NCI-H2081 (cell line): ENCODE measurements at regions not wholly inside any gene's neighbourhood (a gene's known extent, or its start where the extent isn't known, plus 50 kb on each side); places are given as distances from the start of the nearest gene placed in this dataset.
"Not testable (repeated sequence)": the region's sequence is repeated elsewhere in the genome, so short reads cannot be mapped to it uniquely, and the experiment has no call there.

Experiments
- DNase-seq, 2 experiments: peaks; one replicate each; lab custom pipeline; 2025; lab: John Stamatoyannopoulos, UW

DNA sequence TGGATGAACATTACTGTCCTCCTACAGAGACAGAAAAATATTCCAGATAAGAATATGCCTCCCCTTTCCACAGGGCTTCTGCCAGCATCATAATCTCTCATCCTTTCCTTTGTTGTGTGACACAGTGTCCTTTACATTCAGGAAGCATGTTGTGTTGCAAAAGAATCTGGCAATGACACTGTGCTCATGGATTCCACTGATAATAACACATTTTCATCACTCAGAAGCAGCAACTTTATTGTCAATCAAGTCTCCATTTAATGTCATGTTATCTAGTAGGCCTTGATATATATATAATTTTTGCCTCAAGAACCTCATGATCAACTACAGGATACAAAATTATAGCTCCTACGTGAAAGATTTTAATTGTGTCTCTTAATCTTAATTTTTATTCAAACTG is 833.9 kb downstream of the FSTL5 start:
- no peak for DNase-seq

DNA sequence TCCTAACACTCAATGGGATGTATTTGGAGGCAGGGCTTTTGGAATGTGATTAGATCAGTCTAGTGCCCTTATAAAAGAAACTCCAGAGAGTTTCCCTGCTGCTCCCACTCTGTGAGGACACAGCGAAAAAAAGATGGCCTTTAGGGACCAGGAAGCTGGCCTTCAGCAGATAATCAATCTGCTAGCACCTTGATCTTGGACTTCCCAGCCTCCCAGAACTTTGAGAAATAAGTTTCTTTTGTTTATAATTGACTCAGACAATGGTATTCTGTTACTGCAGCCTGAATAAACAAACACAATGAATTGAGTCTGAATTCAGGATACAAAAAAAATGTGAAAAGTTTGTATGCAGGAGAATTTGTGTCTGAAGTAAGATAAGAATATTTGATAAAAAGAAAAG is 842.1 kb downstream of the FSTL5 start:
- no peak for DNase-seq

DNA sequence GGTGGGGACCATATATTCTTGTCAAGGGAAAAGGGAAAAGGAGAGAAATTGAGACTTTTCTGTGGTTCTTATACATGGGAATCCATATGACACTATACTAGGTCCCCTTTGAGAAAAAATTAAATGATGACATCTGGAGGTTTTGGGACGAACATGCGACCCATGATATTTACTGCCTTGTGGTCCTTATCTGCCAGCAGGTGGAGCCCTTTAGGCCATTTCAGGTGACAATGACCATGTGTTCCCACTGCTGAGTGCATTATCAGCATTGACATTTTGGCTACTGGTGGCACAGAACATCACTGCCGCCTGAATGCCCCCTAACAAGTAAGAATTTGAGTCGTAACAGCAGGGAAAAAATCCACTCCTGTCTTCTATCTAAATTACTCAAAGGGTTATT is 843.4 kb downstream of the FSTL5 start:
- DNase-seq, result peak; percentile 30 to 62

DNA sequence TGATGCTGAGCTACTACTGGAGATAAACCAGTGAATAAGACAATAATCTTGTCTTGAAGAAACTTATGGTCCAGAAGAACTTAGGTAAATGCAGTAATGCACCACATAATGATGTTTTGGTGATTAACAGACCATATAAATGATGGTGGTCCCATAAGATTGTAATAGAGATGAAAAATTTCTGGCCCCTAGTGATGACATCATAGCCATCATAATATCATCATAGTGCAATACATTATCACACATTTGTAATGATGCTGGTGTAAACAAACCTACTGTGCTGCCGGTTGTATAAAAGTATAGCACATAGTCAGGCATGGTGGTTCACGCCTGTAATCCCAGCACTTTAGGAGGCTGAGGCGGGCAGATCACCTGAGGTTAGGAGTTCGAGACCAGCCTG is 846.8 kb downstream of the FSTL5 start:
- DNase-seq, result no peak

DNA sequence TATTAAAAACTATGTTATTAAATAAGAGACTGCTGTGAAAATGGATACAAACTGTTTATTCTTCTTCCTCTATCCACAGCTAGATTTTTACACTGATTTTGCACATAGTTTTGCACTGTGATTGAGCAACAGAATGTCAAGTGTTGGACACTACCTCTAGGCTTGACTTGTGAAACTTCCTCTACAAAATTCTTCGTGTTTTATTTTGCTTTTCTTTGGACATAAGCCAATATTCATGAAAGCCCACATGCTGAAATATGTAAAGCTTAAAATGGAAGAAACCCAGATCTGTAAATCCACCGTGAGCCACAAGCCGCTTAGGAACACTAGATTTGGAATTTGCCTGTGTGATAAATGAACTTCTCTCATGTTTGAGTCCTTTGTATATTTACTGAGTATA is 849.4 kb downstream of the FSTL5 start:
- DNase-seq, result no peak

GRCh38 chr4:161303551-161303950 is 860.2 kb downstream of the FSTL5 start:
- no peak for DNase-seq

DNA sequence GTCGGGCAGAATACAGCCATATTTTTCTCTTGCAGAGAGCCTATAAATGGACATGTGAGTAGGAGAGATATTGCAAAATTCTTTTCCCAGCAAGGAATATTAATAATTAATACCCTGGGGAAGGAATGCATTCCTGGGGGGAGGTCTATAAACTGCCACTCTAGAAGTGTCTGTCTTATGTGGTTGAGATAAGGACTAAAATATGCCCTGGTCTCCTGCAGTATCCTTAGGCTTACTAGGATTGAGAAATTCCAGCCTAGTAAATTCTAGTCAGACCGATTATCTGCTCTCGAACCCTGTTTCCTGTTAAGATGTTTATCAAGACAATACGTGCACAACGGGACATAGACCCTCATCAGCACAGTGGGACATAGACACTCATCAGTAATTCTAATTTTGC is 872.6 kb downstream of the FSTL5 start:
- DNase-seq, result no peak

GRCh38 chr4:161287678-161288352 is 876.0 kb downstream of the FSTL5 start:
- DNase-seq, result no peak

- no peak for DNase-seq
Observed at GRCh38 chr4:161285461-161285860, 878.3 kb downstream of the FSTL5 start.

- no peak for DNase-seq
Observed at GRCh38 chr4:161280929-161281328, 882.9 kb downstream of the FSTL5 start.

DNA sequence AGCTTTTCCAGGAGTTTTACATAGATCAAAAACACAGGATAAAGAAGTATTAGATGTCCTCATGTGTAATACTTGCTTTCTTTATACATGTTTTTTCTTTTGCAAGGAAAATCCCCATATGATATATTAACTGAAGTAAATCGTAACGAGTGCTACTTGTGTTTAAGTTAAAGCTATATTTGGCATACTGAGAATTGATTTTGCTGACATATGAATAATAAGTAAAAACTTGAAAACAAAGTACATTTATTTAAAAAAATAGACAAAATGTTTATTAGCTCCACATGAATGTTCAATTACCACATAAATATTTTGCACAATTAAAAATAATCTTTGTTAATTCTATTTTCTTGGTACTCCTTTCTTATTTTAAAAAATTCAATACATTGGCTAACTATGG is 884.7 kb downstream of the FSTL5 start:
- DNase-seq, result no peak

DNA sequence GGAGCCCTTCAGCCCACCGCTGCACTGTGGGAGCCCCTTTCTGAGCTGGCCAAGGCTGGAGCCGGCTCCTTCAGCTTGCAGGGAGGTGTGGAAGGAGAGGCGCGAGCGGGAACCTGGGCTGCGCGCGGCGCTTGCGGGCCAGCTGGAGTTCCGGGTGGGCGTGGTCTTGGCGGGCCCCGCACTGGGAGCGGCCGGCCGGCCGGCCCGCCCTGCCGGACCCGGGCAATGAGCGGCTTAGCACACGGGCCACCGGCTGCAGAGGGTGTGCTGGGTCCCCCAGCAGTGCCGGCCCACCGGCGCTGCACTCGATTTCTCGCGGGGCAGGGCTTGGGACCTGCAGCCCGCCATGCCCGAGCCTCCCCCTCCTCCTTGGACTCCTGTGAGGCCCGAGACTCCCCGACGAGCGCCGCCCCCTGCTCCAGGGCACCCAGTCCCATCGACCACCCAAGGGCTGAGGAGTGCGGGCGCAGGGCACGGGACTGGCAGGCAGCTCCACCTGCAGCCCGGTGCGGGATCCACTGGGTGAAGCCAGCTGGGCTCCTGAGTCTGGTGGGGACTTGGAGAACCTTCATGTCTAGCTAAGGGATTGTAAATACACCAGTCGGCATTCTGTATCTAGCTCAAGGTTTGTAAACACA is 886.5 kb downstream of the FSTL5 start:
- not testable (repeated sequence) for DNase-seq

DNA sequence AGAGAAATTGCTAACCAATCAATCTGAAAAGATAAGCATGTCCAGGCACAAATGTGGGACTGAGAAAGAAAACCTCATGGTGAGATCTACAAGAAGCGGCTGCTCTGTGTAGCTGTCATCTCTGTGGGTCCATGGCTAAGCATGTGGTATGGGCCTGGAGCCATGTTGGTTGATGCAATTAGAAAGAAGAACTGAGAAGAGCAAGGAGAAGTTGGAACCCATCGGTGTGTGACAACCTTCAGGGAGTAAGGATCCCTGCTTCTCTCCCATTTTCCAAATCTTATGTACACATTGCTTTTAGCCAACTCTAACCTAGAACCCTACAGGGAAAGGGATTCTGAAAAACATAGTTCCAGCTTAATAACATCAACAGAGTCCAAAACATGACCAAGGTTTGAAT is 890.2 kb downstream of the FSTL5 start:
- no peak for DNase-seq

GRCh38 chr4:161260819-161261218 is 903.0 kb downstream of the FSTL5 start:
- no peak for DNase-seq

GRCh38 chr4:161256716-161257115 is 907.1 kb downstream of the FSTL5 start:
- DNase-seq, result peak in 1 of 2 experiments; percentile 17

DNA sequence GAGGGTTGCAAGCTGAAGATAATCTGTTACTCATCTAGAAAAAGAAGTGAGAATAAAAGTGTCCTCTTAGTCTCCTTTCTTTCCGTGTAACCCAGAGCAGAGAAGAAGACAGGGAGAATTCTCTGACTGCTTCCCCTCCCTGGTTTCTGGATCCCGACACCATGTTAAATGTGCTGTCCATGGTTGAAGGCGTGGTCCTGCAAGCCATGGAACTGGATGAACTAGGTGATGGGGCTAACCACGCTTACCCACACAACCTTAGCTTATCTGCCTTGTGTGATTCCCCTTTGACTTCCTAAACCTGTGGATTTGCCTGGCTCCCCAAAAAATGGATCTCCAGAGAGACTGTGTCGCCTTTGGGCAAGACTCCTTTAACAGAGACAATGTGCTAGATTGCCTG is 907.6 kb downstream of the FSTL5 start:
- no peak for DNase-seq

GRCh38 chr4:161254375-161254774 is 909.4 kb downstream of the FSTL5 start:
- DNase-seq, result no peak

DNA sequence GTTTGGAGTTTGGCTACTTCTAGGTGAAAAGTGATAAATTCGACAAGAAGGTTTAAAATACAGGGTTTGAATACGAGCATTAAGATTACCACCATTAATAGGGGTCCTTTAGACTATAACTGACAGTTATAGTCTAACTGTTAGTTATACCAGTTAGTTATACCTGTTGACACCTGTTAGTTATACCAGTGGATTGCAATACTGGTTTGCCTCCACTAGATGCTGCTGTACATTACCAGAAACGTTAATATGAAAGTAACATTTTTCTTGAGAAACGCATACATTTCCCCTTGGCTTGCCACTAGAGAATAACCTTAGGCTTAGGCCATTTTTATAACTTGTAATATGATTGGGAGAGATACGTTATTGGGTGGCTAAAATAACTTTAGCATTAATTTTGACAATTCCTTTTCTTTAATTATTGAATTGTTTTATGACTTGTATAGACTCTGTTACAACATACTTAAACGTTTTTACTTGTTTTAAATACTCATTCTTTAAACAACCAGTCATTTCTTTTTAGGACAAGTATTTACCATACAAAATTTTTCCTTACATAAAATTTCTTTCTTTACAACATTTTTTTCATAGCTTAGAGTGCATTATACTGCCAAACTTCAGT is 911.2 kb downstream of the FSTL5 start:
- peak in 1 of 2 experiments; percentile 12 for DNase-seq

- DNase-seq, result no peak
Observed at GRCh38 chr4:161249779-161250440, 913.9 kb downstream of the FSTL5 start.

- DNase-seq, result no peak
Observed at GRCh38 chr4:161248880-161249279, 914.9 kb downstream of the FSTL5 start.

DNA sequence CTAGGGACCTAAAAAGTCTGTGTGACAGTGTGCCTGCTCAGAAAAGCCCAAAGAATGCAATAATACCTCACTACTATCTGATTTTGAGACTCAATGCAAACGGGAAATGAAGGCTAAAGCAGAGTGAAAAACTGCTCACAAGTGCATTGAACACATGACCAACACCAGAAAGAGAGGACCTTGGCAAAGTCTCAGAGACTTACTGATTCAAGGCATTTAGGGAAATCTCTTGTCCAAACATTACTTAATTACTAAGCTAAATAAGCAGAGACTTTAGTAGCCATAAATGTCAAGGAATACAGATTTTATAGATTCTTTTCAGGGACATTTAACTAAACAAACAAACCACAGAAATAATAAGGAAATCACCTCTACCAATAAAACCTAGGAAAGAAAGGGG is 916.0 kb downstream of the FSTL5 start:
- no peak for DNase-seq

- DNase-seq, result no peak
Observed at GRCh38 chr4:161238033-161238432, 925.8 kb downstream of the FSTL5 start.

GRCh38 chr4:161237495-161237894 is 926.3 kb downstream of the FSTL5 start:
- DNase-seq, result no peak
